ENCODE measurements at regions not wholly inside any gene's neighbourhood (a gene's known extent, or its start where the extent isn't known, plus 50 kb on each side); places are given as distances from the start of the nearest gene placed in this dataset.

- no peak for TF ChIP-seq CTCF (IDR thresholded peaks at IDR 0.05)
- H3K27ac ChIP-seq: no peak overlapping the region
- DNase-seq (ENCODE audit: low spot score): no peak
- H3K4me3 ChIP-seq: no peak overlapping the region
These were observed 107.3 kb upstream of the LUZP2 start for GRCh38 chr11:24389575-24389974.

- Histone ChIP-seq H3K4me3 (no peak overlapping the region), H3K27ac (no peak overlapping the region)
- no peak for TF ChIP-seq CTCF (IDR thresholded peaks at IDR 0.05)
- no peak for DNase-seq (ENCODE audit: low spot score)
These were observed 106.8 kb upstream of the LUZP2 start for GRCh38 chr11:24390016-24390415.

GRCh38 chr11:24390762-24391161 lies 106.1 kb upstream of the LUZP2 start:
- TF ChIP-seq CTCF (IDR thresholded peaks at IDR 0.05): no peak
- H3K27ac ChIP-seq: no peak overlapping the region
- no peak overlapping the region for H3K4me3 ChIP-seq
- DNase-seq (ENCODE audit: low spot score): no peak

- no peak for TF ChIP-seq CTCF (IDR thresholded peaks at IDR 0.05)
- no peak overlapping the region for H3K27ac ChIP-seq
- no peak overlapping the region for H3K4me3 ChIP-seq
- no peak for DNase-seq (ENCODE audit: low spot score)
These were observed 105.7 kb upstream of the LUZP2 start for GRCh38 chr11:24391167-24391566.

- DNase-seq (ENCODE audit: low spot score): no peak
- TF ChIP-seq CTCF (IDR thresholded peaks at IDR 0.05): no peak
- Histone ChIP-seq H3K4me3 (no peak overlapping the region), H3K27ac (no peak overlapping the region)
These were observed 96.7 kb upstream of the LUZP2 start for GRCh38 chr11:24400059-24400665.

- Histone ChIP-seq H3K4me3 (no peak overlapping the region), H3K27ac (no peak overlapping the region)
- no peak for DNase-seq (ENCODE audit: low spot score)
- no peak for TF ChIP-seq CTCF (IDR thresholded peaks at IDR 0.05)
These were observed 90.5 kb upstream of the LUZP2 start for GRCh38 chr11:24406389-24406788.

- no peak for TF ChIP-seq CTCF (IDR thresholded peaks at IDR 0.05)
- DNase-seq (ENCODE audit: low spot score): no peak
- H3K27ac ChIP-seq: no peak overlapping the region
These were observed 89.9 kb upstream of the LUZP2 start for GRCh38 chr11:24406980-24407379.

More at GRCh38 chr11:24406980-24407379, 89.9 kb upstream of the LUZP2 start:
- no peak overlapping the region for H3K4me3 ChIP-seq

Measured in coronary artery (tissue), 2 donors.